ACC112 (cell line): ENCODE measurements at regions not wholly inside any gene's neighbourhood (a gene's known extent, or its start where the extent isn't known, plus 50 kb on each side); places are given as distances from the start of the nearest gene placed in this dataset.
A peak's percentile ranks its signal among the peaks of the same experiment; 100 is the strongest.
"Not testable (repeated sequence)": the region's sequence is repeated elsewhere in the genome, so short reads cannot be mapped to it uniquely, and the experiment has no call there.

Experiments used
- H2AFZ ChIP-seq: fragments of 200-600 bp; sonication (generic); one replicate; pipeline ENCODE4 v1.6.0; 2017; ENCODE audit warnings: antibody characterized with exemption, low read length; ENCODE audit not compliant: unreplicated experiment
- H3K27ac ChIP-seq: fragments of 200-600 bp; sonication (generic); 2 replicates; pipeline ENCODE4 v1.5.1; 2014; ENCODE audit warnings: low read depth, mild to moderate bottlenecking, antibody characterized with exemption, low read length, moderate library complexity
- H3K27me3 ChIP-seq: fragments of 200-600 bp; sonication (generic); 2 replicates; pipeline ENCODE4 v1.6.1; 2014; ENCODE audit warnings: mild to moderate bottlenecking, antibody characterized with exemption, low read length, moderate library complexity, mixed read lengths; ENCODE audit not compliant: insufficient read depth
- H3K36me3 ChIP-seq: fragments of 200-600 bp; sonication (generic); 2 replicates; pipeline ENCODE4 v1.6.1; 2016; ENCODE audit warnings: mild to moderate bottlenecking, antibody characterized with exemption, low read length, moderate library complexity, mixed read lengths; ENCODE audit not compliant: insufficient read depth
- H3K4me1 ChIP-seq: fragments of 200-600 bp; sonication (generic); one replicate; pipeline ENCODE4 v1.6.1; 2016; ENCODE audit warnings: low read length, mixed read lengths; ENCODE audit not compliant: insufficient read depth, unreplicated experiment, control insufficient read depth
- H3K4me3 ChIP-seq: fragments of 200-600 bp; sonication (generic); 2 replicates; pipeline ENCODE4 v1.5.1; 2014; ENCODE audit warnings: mild to moderate bottlenecking, low read depth, low read length
- H3K79me2 ChIP-seq: fragments of 200-600 bp; sonication (generic); one replicate; pipeline ENCODE4 v1.6.0; 2016; ENCODE audit warnings: low read length; ENCODE audit not compliant: control insufficient read depth, unreplicated experiment, insufficient read depth

DNA sequence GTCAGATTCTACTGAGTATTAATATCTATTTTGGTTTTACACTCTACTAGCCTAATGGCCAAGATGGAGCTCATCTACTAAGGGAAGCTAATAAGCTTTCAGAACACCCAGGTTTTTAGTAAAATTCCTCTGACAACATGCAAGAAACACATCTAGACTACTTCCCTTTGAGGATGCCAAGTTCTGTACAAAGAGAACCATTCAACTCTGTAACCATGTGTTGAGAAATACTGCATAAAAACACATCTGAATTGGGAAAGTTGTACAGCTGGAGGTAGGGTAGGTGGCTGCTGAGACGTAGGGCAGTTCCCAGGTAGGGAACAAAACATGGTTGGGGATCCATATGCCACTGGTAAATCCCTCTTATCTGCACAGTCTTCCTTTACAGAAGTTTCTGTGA is 66.2 kb downstream of the SC5D start:
- no peak overlapping the region for H2AFZ ChIP-seq
- H3K4me3 ChIP-seq, result no peak overlapping the region
- no peaks in the 10 kb centered on the region for H3K4me1 ChIP-seq
- no peaks in the 10 kb centered on the region for H3K36me3 ChIP-seq
- no peaks in the 10 kb centered on the region for H3K79me2 ChIP-seq
- no peak overlapping the region for H3K27ac ChIP-seq
- peaks cover 44% of the 10 kb centered on the region for H3K27me3 ChIP-seq

DNA sequence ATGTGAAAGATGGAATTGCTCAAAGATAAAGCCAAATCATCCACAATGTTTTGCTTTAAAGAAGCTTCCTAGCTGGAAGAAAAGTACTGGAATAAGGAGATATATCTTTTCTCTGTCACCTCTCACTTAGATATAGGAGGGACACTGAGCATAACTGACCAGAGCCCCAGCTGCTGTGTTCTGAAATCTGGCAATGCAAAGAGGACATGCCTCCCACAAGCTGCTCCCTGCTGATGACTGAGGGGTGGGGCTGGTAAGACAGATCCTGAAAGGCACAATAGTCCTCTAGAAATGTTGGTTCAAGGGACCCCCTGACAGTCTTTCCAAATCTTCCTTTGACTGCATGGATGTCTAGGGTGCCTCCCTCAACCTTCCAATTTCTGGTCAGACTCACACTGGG is 67.0 kb downstream of the SC5D start:
- H3K79me2 ChIP-seq, result no peaks in the 10 kb centered on the region
- H3K27ac ChIP-seq, result no peak overlapping the region
- H3K4me1 ChIP-seq, result no peaks in the 10 kb centered on the region
- peaks cover 42% of the 10 kb centered on the region for H3K27me3 ChIP-seq
- H3K36me3 ChIP-seq, result no peaks in the 10 kb centered on the region
- H3K4me3 ChIP-seq, result no peak overlapping the region
- H2AFZ ChIP-seq, result no peak overlapping the region

DNA sequence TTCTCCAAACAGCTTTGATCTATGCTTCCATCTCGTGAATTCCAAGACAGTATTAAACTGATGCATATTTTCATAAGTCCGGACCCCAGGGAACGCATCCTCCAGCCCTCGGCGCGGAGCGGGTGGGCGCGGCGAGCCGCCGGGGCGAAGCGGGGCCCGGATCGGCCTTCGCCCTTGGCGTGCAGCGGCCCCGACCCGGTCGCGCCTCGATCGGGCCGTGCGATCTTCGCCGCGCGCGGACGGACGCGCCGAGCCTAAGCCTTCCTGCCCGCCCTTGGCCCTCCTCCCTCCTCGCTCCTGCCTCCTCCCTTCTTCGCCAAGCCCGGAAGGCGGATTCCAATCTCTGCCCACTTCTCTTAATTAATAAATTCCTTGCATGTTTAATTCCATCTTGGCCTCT is 70.4 kb downstream of the SC5D start:
- H3K4me1 ChIP-seq, H3K36me3 ChIP-seq, H3K27ac ChIP-seq, H3K4me3 ChIP-seq, H3K79me2 ChIP-seq, H2AFZ ChIP-seq: not testable (repeated sequence)
- peaks cover 48% of the 10 kb centered on the region for H3K27me3 ChIP-seq

DNA sequence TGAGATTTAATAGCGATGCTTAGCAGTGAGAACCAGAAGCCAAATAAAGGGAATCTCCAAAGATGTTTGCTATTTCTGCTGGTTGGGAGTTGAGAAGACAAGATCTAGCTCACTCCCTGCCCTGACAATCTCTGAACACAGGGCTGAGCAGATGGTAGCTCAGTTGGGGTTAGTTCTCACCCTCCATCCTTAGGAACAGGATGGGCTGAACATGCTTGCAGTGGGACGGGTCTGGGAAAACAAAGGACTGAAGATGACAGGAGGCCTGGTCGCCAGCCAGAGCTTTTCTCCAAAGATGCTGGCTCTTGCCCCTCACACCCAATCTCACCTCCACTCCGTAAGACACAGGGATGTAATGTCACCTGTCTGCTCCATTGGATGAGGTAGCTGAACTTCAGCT is 72.7 kb downstream of the SC5D start:
- Histone ChIP-seq H3K36me3 (no peaks in the 10 kb centered on the region), H3K4me3 (no peak overlapping the region), H3K79me2 (no peaks in the 10 kb centered on the region), H3K4me1 (no peaks in the 10 kb centered on the region), H3K27me3 (peaks cover 55% of the 10 kb centered on the region), H3K27ac (no peak overlapping the region), H2AFZ (no peak overlapping the region)

DNA sequence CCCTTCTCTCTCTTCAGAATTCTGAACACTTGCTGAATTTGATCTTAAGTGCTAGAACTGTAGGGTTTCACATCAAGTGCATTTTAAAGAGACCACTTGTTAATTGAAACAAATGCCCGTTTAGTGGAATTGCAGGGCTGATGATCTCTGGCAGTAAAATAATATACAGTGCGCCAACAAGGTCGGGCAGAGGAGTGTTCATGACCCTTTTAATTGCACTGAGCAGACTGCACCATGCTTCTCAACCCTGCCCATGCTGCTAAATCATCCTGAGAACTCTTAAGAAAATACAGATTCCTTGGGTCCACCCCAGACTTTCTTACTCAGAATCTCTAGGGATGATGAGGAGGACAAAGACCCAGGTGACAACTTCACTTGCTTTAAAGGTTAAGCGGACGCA is 73.5 kb downstream of the SC5D start:
- Histone ChIP-seq H2AFZ (no peak overlapping the region), H3K4me1 (no peaks in the 10 kb centered on the region), H3K4me3 (no peak overlapping the region), H3K27ac (no peak overlapping the region), H3K27me3 (peaks cover 59% of the 10 kb centered on the region), H3K36me3 (no peaks in the 10 kb centered on the region), H3K79me2 (no peaks in the 10 kb centered on the region)

DNA sequence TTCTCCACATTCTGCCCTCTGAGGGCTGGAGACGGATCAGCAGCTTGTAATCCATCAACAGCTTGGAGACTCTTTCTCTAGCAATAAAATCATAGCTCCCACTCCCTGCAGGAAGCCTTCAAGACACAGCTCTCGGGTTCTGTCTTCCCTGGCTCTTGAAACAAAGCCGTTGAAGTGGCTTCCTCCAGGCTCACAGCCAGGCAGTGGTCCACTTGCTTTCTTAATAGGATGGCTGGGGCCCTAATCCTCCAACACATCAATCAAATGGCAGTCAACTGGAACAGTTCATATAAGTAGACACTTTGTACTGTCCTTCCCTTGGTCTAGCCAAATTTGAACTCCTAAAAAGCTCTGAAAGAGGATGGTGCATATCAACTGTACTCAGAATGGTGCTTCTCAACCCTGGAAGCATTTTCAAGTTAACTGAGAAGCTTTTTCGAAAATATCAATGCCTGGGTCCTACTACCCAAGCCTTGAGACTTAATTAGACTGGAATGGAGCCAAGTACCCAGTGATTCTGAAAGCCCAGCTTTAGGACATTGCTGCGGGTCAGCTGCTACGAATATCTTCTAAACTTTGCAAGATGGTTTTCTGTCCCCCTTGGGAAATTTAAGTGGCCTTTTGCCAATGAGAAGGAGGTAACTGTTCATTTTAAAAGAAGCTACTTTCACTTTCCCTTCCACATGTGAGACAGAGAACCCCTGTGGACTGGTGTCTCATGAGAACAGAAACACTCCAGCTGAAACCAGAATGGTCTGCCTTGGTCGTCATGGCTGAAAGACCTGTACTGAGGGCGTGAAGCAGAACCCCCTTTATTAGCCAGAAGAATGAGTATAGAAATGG is 74.7 kb downstream of the SC5D start:
- Histone ChIP-seq H3K27me3 (peaks cover 59% of the 10 kb centered on the region), H3K36me3 (no peaks in the 10 kb centered on the region), H2AFZ (no peak overlapping the region), H3K79me2 (no peaks in the 10 kb centered on the region), H3K4me1 (no peaks in the 10 kb centered on the region), H3K4me3 (peak overlapping the region; percentile 56), H3K27ac (no peak overlapping the region)

DNA sequence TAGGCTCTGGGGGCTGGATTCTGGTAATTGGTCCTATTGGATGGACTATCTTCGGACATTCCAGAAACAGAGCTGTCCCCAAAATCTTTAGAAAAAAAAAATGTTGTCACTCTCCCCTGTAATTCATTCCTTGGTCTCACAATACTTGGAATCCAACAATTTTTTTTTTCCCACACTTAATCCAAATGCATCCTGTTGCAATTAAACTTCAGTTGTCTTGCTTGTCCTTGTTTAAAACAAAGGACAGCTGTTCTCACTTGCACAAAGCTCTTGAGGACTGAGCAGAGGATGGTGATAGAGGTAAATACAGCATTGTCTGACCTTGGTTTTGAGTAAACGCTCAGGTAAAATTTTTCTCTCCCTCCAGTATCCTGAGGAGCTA is 75.3 kb downstream of the SC5D start:
- H3K4me3 ChIP-seq, result peak overlapping the region; percentile 56
- H3K36me3 ChIP-seq, result no peaks in the 10 kb centered on the region

DNA sequence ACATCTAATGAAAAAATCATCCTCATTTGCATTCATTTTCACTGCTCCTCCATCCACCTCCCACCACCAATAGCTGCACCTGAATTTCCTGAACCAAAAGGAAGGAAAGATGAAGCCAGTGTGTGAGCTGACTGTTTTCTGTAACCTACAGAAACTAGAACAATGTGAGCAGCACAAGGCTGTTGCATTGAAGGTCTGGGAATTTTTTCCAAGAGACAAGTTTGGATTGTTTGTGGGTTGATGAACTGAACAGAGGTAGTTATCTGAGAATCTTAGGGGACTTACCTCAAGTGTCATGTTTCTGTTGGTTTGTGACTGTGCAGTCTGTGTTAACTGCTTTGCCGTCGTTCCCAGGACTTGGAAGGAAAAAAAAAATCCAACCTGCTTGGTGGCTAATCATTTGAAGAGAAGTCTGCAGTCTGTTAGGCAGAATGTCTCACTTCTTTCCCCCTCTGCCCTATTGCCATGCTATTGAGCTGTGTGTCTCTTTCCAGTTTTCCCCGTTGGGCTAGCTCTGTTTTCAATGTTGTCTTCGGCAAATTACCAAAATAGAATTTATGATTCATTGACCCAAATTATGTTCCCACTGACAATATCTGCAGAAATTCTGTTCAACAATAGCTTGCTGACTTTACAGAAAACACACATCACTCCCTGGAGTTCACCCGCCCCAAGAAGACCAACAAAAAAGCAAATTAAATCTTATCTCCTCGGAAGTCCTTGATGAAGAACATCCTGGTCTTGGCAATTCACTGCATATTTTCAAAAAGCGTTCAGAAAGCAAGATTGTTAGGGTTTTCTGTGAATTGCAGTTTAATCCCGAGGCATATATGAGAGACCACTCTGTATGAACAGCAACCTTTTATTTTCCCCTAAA is 76.0 kb downstream of the SC5D start:
- peaks cover 59% of the 10 kb centered on the region for H3K27me3 ChIP-seq
- H3K4me1 ChIP-seq, result no peaks in the 10 kb centered on the region
- H2AFZ ChIP-seq, result no peak overlapping the region
- no peaks in the 10 kb centered on the region for H3K36me3 ChIP-seq
- H3K27ac ChIP-seq, result no peak overlapping the region
- H3K79me2 ChIP-seq, result no peaks in the 10 kb centered on the region
- H3K4me3 ChIP-seq, result no peak overlapping the region

More for the DNA sequence above, 75.3 kb downstream of the SC5D start:
- Histone ChIP-seq H3K79me2 (no peaks in the 10 kb centered on the region), H2AFZ (no peak overlapping the region), H3K27ac (no peak overlapping the region), H3K4me1 (no peaks in the 10 kb centered on the region), H3K27me3 (peaks cover 59% of the 10 kb centered on the region)

DNA sequence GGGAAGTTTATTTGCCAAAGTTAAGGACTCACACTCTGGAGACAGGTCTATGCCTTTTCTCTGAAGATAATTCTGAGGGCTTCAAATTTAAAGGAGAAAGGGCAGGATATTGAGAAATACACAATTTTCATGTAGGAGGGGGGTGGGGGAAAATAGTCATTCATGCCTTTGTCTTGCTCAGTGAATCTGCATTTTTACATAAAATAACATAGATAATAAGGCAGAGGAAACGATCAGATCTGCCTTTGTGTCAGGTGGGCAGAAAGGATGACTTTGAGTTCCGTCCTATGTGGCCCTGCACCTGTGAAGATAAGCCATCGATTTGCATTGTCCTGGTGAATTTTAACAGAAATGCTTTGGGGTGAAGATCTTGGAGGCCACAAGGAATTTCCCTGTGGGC is 76.8 kb downstream of the SC5D start:
- no peak overlapping the region for H3K27ac ChIP-seq
- H3K4me3 ChIP-seq, result no peak overlapping the region
- H3K79me2 ChIP-seq, result no peaks in the 10 kb centered on the region
- H3K27me3 ChIP-seq, result peaks cover 65% of the 10 kb centered on the region
- no peaks in the 10 kb centered on the region for H3K4me1 ChIP-seq
- H2AFZ ChIP-seq, result no peak overlapping the region
- no peaks in the 10 kb centered on the region for H3K36me3 ChIP-seq

DNA sequence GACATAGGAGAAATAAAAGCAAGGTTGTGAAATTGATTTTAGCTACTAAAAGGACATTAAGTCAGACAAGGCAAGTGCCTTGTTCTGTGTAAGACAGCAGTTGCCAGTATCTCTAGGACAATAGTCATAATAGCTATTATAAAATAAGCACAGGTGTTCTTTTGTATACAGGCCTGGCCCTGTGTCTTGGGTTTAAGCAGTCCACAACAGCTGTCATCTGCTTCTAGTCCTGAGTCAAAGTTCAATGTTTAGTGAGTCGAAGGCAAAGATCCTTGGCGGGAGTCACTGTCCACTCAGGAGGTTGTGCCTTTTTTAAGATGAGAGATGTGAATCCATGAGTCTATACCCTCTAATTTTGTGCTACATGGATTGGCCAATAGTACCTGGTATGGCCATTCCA is 79.5 kb downstream of the SC5D start:
- Histone ChIP-seq H3K27me3 (peaks cover 50% of the 10 kb centered on the region), H3K36me3 (no peaks in the 10 kb centered on the region), H2AFZ (no peak overlapping the region), H3K4me3 (no peak overlapping the region), H3K27ac (no peak overlapping the region), H3K79me2 (no peaks in the 10 kb centered on the region), H3K4me1 (no peaks in the 10 kb centered on the region)
